Stomach (tissue), 4 donors: ENCODE measurements at regions not wholly inside any gene's neighbourhood (a gene's known extent, or its start where the extent isn't known, plus 50 kb on each side); places are given as distances from the start of the nearest gene placed in this dataset.

Experiments
- CTCF ChIP-seq, 7 experiments: fragments of 450-650 bp in 4 of 7; fragments of 200-600 bp in 3 of 7; sonication (generic) in 3 of 7; IDR thresholded peaks; one replicate each; pipeline ENCODE4 v1.5.1; 2016 to 2019; ENCODE audit warnings: antibody characterized with exemption in 7 of 7, control low read depth in 2 of 7, mild to moderate bottlenecking in 1 of 7
- EP300 ChIP-seq: sonication (generic); formaldehyde crosslinking; IDR thresholded peaks from one replicate; pipeline ENCODE4 v1.6.1; 2017; ENCODE audit warnings: antibody characterized with exemption
- POLR2AphosphoS5 ChIP-seq, 3 donors: sonication (generic); formaldehyde crosslinking; IDR thresholded peaks; one replicate each; pipeline ENCODE4 v1.6.1; 2016; ENCODE audit warnings: antibody characterized with exemption in 3 of 3

- TF ChIP-seq CTCF (IDR thresholded peaks at IDR 0.05) (no peak), EP300 (no peak), POLR2AphosphoS5 (IDR thresholded peaks at IDR 0.05) (no peak)
Measured at GRCh38 chr10:64271508-64271907, 750.3 kb downstream of the REEP3 start.
